WTC11 (cell line): ENCODE measurements at regions not wholly inside any gene's neighbourhood (a gene's known extent, or its start where the extent isn't known, plus 50 kb on each side); places are given as distances from the start of the nearest gene placed in this dataset.

Experiments
- ATAC-seq: fragments of 200-7000 bp; cut with Tn5 transposase; 2 replicates; pipeline ENCODE4 v1.10.0; 2021; ENCODE audit warnings: mild to moderate bottlenecking, moderate library complexity
- CTCF ChIA-PET: fragments of 300-600 bp; sonication (Branson Sonifier 250); formaldehyde crosslinking; loops from one replicate; lab custom pipeline; 2021; ENCODE audit warnings: antibody characterized with exemption; lab: Charles Lee
- POLR2A ChIA-PET: fragments of 350-600 bp; sonication (Branson Sonifier 250); formaldehyde crosslinking; loops from one replicate; lab custom pipeline; 2021; ENCODE audit warnings: antibody characterized with exemption; lab: Charles Lee
- DNase-seq: peaks from one replicate; pipeline ENCODE4 v3.0.0; 2021; ENCODE audit warnings: low spot score
- H3K27ac Mint-ChIP-seq: 2 replicates; pipeline ENCODE4 v1.8.0; 2021; ENCODE audit warnings: mixed read lengths
- H3K27me3 Mint-ChIP-seq: 2 replicates; pipeline ENCODE4 v1.8.0; 2021; ENCODE audit warnings: low read depth, mild to moderate bottlenecking, moderate library complexity, mixed read lengths
- H3K36me3 Mint-ChIP-seq: 2 replicates; pipeline ENCODE4 v1.8.0; 2021; ENCODE audit warnings: mixed read lengths
- H3K4me1 Mint-ChIP-seq: 2 replicates; pipeline ENCODE4 v1.8.0; 2022; ENCODE audit warnings: mixed read lengths
- H3K4me3 Mint-ChIP-seq: 2 replicates; pipeline ENCODE4 v1.8.0; 2021; ENCODE audit warnings: mild to moderate bottlenecking, moderate library complexity, mixed read lengths
- H3K9me3 Mint-ChIP-seq: 2 replicates; pipeline ENCODE4 v1.8.0; 2021; ENCODE audit warnings: mixed read lengths
- ATF1 ChIP-seq: sonication (generic); formaldehyde crosslinking; IDR thresholded peaks from 2 replicates; pipeline ENCODE4 v1.8.1; 2023; ENCODE audit warnings: mild to moderate bottlenecking, moderate library complexity, missing genetic modification reagents
- CBFB ChIP-seq: sonication (generic); formaldehyde crosslinking; IDR thresholded peaks from 2 replicates; pipeline ENCODE4 v1.8.1; 2022; ENCODE audit warnings: mild to moderate bottlenecking, low read depth, missing genetic modification reagents
- CREM ChIP-seq: sonication (generic); formaldehyde crosslinking; IDR thresholded peaks from 2 replicates; pipeline ENCODE4 v1.8.1; 2022; ENCODE audit warnings: mild to moderate bottlenecking, missing genetic modification reagents, moderate library complexity
- FOXK1 ChIP-seq: sonication (generic); formaldehyde crosslinking; IDR thresholded peaks from 2 replicates; pipeline ENCODE4 v1.8.0; 2022; ENCODE audit warnings: mild to moderate bottlenecking, moderate library complexity, missing genetic modification reagents
- FOXP1 ChIP-seq: sonication (generic); formaldehyde crosslinking; IDR thresholded peaks from 2 replicates; pipeline ENCODE4 v1.8.0; 2022; ENCODE audit warnings: missing genetic modification reagents, mild to moderate bottlenecking, moderate library complexity, borderline replicate concordance
- GABPB1 ChIP-seq: sonication (generic); formaldehyde crosslinking; IDR thresholded peaks from 2 replicates; pipeline ENCODE4 v1.8.1; 2023; ENCODE audit warnings: mild to moderate bottlenecking, missing genetic modification reagents
- HMGA2 ChIP-seq: fragments of 250-450 bp; sonication (Bioruptor Pico); IDR thresholded peaks from 2 replicates; pipeline ENCODE4 v1.4.0; 2021; ENCODE audit warnings: mild to moderate bottlenecking, moderate library complexity
- MLX ChIP-seq: sonication (generic); formaldehyde crosslinking; IDR thresholded peaks from 2 replicates; pipeline ENCODE4 v1.8.1; 2023; ENCODE audit warnings: mild to moderate bottlenecking, missing genetic modification reagents, moderate library complexity
- NR2C2 ChIP-seq: sonication (generic); formaldehyde crosslinking; IDR thresholded peaks from 2 replicates; pipeline ENCODE4 v1.8.0; 2022; ENCODE audit warnings: mild to moderate bottlenecking, missing genetic modification reagents
- PREB ChIP-seq: sonication (generic); formaldehyde crosslinking; IDR thresholded peaks from 2 replicates; pipeline ENCODE4 v1.8.1; 2022; ENCODE audit warnings: mild to moderate bottlenecking, missing genetic modification reagents, moderate library complexity, borderline replicate concordance
- SOX15 ChIP-seq: fragments of 250-450 bp; sonication (Bioruptor Pico); IDR thresholded peaks from 2 replicates; pipeline ENCODE4 v1.9.0; 2021; ENCODE audit warnings: mild to moderate bottlenecking
- STAT6 ChIP-seq: sonication (generic); formaldehyde crosslinking; conservative IDR thresholded peaks from 2 replicates; pipeline ENCODE4 v1.8.1; 2023; ENCODE audit warnings: mild to moderate bottlenecking, low read depth, missing genetic modification reagents, moderate library complexity
- TCF7 ChIP-seq: sonication (generic); formaldehyde crosslinking; IDR thresholded peaks from 2 replicates; pipeline ENCODE4 v1.8.0; 2022; ENCODE audit warnings: mild to moderate bottlenecking, low read depth, missing genetic modification reagents, moderate library complexity
- TEAD4 ChIP-seq: sonication (generic); formaldehyde crosslinking; IDR thresholded peaks from 2 replicates; pipeline ENCODE4 v1.8.0; 2022; ENCODE audit warnings: mild to moderate bottlenecking, missing genetic modification reagents
- ZBTB21 ChIP-seq: sonication (generic); formaldehyde crosslinking; IDR thresholded peaks from 2 replicates; pipeline ENCODE4 v1.8.1; 2023; ENCODE audit warnings: mild to moderate bottlenecking, missing genetic modification reagents, borderline replicate concordance
- ZMAT4 ChIP-seq: fragments of 250-450 bp; sonication (Bioruptor Pico); IDR thresholded peaks from 2 replicates; pipeline ENCODE4 v1.9.0; 2021; ENCODE audit warnings: mild to moderate bottlenecking
- ZNF232 ChIP-seq: sonication (generic); formaldehyde crosslinking; IDR thresholded peaks from 2 replicates; pipeline ENCODE4 v1.8.0; 2022; ENCODE audit warnings: mild to moderate bottlenecking, missing genetic modification reagents
- ZNF423 ChIP-seq: fragments of 250-450 bp; sonication (Bioruptor Pico); IDR thresholded peaks from 2 replicates; pipeline ENCODE4 v2.1.2; 2022; ENCODE audit warnings: mild to moderate bottlenecking, moderate library complexity
- ZNF512 ChIP-seq: sonication (generic); formaldehyde crosslinking; IDR thresholded peaks from 2 replicates; pipeline ENCODE4 v1.8.1; 2022; ENCODE audit warnings: missing genetic modification reagents, borderline replicate concordance
- TF ChIP-seq, protein P1 (sequence below): sonication (generic); formaldehyde crosslinking; IDR thresholded peaks from 2 replicates; pipeline ENCODE4 v1.8.1; 2023; ENCODE audit warnings: mild to moderate bottlenecking, missing genetic modification reagents, moderate library complexity
- TF ChIP-seq, protein P2 (sequence below): sonication (generic); formaldehyde crosslinking; IDR thresholded peaks from 2 replicates; pipeline ENCODE4 v1.8.1; 2023; ENCODE audit warnings: mild to moderate bottlenecking, missing genetic modification reagents
- TF ChIP-seq, protein P3 (sequence below): sonication (generic); formaldehyde crosslinking; IDR thresholded peaks from 2 replicates; pipeline ENCODE4 v1.8.1; 2022; ENCODE audit warnings: low read depth, missing genetic modification reagents, borderline replicate concordance
- TF ChIP-seq, protein P4 (sequence below): sonication (generic); formaldehyde crosslinking; IDR thresholded peaks from 2 replicates; pipeline ENCODE4 v1.8.0; 2023; ENCODE audit warnings: mild to moderate bottlenecking, missing genetic modification reagents

- TF ChIP-seq ZMAT4 (CRISPR knock-in tag) (no peak), FOXP1 (no peak), ZNF512 (CRISPR knock-in tag) (no peak), GABPB1 (CRISPR knock-in tag) (no peak), ZNF232 (CRISPR knock-in tag) (no peak), MLX (no peak), HMGA2 (CRISPR knock-in tag) (no peak), CREM (CRISPR knock-in tag) (no peak), PREB (CRISPR knock-in tag) (no peak), SOX15 (CRISPR knock-in tag) (no peak)
- TF ChIP-seq, protein P1, sequence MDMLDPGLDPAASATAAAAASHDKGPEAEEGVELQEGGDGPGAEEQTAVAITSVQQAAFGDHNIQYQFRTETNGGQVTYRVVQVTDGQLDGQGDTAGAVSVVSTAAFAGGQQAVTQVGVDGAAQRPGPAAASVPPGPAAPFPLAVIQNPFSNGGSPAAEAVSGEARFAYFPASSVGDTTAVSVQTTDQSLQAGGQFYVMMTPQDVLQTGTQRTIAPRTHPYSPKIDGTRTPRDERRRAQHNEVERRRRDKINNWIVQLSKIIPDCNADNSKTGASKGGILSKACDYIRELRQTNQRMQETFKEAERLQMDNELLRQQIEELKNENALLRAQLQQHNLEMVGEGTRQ (CRISPR knock-in tag) = no peak
- TF ChIP-seq, protein P2, sequence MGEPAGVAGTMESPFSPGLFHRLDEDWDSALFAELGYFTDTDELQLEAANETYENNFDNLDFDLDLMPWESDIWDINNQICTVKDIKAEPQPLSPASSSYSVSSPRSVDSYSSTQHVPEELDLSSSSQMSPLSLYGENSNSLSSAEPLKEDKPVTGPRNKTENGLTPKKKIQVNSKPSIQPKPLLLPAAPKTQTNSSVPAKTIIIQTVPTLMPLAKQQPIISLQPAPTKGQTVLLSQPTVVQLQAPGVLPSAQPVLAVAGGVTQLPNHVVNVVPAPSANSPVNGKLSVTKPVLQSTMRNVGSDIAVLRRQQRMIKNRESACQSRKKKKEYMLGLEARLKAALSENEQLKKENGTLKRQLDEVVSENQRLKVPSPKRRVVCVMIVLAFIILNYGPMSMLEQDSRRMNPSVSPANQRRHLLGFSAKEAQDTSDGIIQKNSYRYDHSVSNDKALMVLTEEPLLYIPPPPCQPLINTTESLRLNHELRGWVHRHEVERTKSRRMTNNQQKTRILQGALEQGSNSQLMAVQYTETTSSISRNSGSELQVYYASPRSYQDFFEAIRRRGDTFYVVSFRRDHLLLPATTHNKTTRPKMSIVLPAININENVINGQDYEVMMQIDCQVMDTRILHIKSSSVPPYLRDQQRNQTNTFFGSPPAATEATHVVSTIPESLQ = no peak
Observed at GRCh38 chr14:51518280-51518679, 133.4 kb upstream of the FRMD6 start (continued).

DNA sequence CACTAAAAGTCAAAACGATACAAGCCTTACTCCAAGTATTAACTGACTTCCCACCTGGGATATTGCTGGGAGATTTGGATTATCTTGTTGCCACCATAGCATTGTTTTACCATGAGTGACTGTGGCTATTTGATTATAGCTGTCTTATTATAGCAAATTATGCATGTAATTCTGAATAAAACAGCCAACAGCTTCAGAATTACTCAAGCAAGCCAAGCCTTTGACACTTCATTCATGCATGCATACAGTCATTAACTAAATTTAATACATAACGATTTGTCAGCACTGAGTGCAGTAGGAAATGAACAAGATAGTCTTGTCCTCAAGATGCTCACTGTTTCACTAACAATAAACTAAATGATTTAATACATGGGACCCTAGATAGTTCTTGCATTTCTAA, 133.0 kb upstream of the FRMD6 start:
- peaks cover 21% of the 10 kb centered on the region for H3K4me1 Mint-ChIP-seq
- H3K27me3 Mint-ChIP-seq = no peaks in the 10 kb centered on the region
- ATAC-seq = no peak
- H3K4me3 Mint-ChIP-seq = no peak overlapping the region
- no peak for DNase-seq
- no peak overlapping the region for H3K27ac Mint-ChIP-seq
- peaks cover 9% of the 10 kb centered on the region; the same call in 1 of the 2 replicates for H3K9me3 Mint-ChIP-seq
- ChIA-PET POLR2A (no interaction called here), CTCF (interaction anchor here (0.7 to 1.5 kb wide), 2 partner anchors 10 to 21 kb away, joined by 3 to 4 read pairs; no protein-coding TSS in a partner anchor)
- no peaks in the 10 kb centered on the region for H3K36me3 Mint-ChIP-seq
- TF ChIP-seq ZBTB21 (CRISPR knock-in tag) = no peak
- no peak for TF ChIP-seq NR2C2 (CRISPR knock-in tag)
- TF ChIP-seq STAT6 = no peak
- no peak for TF ChIP-seq ATF1 (CRISPR knock-in tag)
- TF ChIP-seq, protein P3, sequence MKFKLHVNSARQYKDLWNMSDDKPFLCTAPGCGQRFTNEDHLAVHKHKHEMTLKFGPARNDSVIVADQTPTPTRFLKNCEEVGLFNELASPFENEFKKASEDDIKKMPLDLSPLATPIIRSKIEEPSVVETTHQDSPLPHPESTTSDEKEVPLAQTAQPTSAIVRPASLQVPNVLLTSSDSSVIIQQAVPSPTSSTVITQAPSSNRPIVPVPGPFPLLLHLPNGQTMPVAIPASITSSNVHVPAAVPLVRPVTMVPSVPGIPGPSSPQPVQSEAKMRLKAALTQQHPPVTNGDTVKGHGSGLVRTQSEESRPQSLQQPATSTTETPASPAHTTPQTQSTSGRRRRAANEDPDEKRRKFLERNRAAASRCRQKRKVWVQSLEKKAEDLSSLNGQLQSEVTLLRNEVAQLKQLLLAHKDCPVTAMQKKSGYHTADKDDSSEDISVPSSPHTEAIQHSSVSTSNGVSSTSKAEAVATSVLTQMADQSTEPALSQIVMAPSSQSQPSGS = no peak
- no peak for TF ChIP-seq TCF7 (CRISPR knock-in tag)
- TF ChIP-seq HMGA2 (CRISPR knock-in tag) = no peak
- TF ChIP-seq, protein P4, sequence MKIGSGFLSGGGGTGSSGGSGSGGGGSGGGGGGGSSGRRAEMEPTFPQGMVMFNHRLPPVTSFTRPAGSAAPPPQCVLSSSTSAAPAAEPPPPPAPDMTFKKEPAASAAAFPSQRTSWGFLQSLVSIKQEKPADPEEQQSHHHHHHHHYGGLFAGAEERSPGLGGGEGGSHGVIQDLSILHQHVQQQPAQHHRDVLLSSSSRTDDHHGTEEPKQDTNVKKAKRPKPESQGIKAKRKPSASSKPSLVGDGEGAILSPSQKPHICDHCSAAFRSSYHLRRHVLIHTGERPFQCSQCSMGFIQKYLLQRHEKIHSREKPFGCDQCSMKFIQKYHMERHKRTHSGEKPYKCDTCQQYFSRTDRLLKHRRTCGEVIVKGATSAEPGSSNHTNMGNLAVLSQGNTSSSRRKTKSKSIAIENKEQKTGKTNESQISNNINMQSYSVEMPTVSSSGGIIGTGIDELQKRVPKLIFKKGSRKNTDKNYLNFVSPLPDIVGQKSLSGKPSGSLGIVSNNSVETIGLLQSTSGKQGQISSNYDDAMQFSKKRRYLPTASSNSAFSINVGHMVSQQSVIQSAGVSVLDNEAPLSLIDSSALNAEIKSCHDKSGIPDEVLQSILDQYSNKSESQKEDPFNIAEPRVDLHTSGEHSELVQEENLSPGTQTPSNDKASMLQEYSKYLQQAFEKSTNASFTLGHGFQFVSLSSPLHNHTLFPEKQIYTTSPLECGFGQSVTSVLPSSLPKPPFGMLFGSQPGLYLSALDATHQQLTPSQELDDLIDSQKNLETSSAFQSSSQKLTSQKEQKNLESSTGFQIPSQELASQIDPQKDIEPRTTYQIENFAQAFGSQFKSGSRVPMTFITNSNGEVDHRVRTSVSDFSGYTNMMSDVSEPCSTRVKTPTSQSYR (CRISPR knock-in tag) = no peak
- TF ChIP-seq FOXK1 (CRISPR knock-in tag) = no peak
- no peak for TF ChIP-seq ZNF423
- TF ChIP-seq CREM (CRISPR knock-in tag) = no peak
- TF ChIP-seq TEAD4 (CRISPR knock-in tag) = no peak
- TF ChIP-seq CBFB (CRISPR knock-in tag) = no peak
